Stomach smooth muscle (tissue), 2 donors: ENCODE measurements at regions not wholly inside any gene's neighbourhood (a gene's known extent, or its start where the extent isn't known, plus 50 kb on each side); places are given as distances from the start of the nearest gene placed in this dataset.

Experiments
- H3K27ac ChIP-seq: one replicate; pipeline ENCODE4 v1.7.0; 2013; ENCODE audit warnings: mild to moderate bottlenecking, low read length, inconsistent platforms
- H3K27me3 ChIP-seq, 2 donors: one replicate each; pipeline ENCODE4 v1.7.0; 2013; ENCODE audit warnings: low read length in 2 of 2; ENCODE audit not compliant: insufficient read depth in 2 of 2, control insufficient read depth in 1 of 2
- H3K36me3 ChIP-seq, 2 donors: one replicate each; pipeline ENCODE4 v1.7.0; 2013; ENCODE audit warnings: low read length in 2 of 2; ENCODE audit not compliant: control insufficient read depth in 2 of 2, insufficient read depth in 2 of 2
- H3K4me1 ChIP-seq: one replicate; pipeline ENCODE4 v1.7.0; 2013; ENCODE audit warnings: low read length; ENCODE audit not compliant: control insufficient read depth, insufficient read depth
- H3K4me3 ChIP-seq, 2 donors: one replicate each; pipeline ENCODE4 v1.7.0; 2013; ENCODE audit warnings: low read length in 2 of 2
- H3K9ac ChIP-seq, 2 donors: one replicate each; pipeline ENCODE4 v1.7.0; 2013; ENCODE audit warnings: low read length in 2 of 2, mild to moderate bottlenecking in 1 of 2
- H3K9me3 ChIP-seq, 2 donors: one replicate each; pipeline ENCODE4 v1.7.0; 2013; ENCODE audit warnings: low read length in 2 of 2; ENCODE audit not compliant: control insufficient read depth in 2 of 2
- donor health status: healthy.
- donor health status: Pancreatic carcinoma.

- Histone ChIP-seq H3K9ac (no peak overlapping the region), H3K27ac (no peak overlapping the region), H3K4me3 (no peak overlapping the region), H3K9me3 (no peaks in the 10 kb centered on the region), H3K27me3 (no peaks in the 10 kb centered on the region), H3K36me3 (no peaks in the 10 kb centered on the region), H3K4me1 (no peaks in the 10 kb centered on the region)
Observed at GRCh38 chr11:112597286-112597790, 336.7 kb upstream of the PLET1 start.

GRCh38 chr11:112599265-112599664 is 338.6 kb upstream of the PLET1 start:
- Histone ChIP-seq H3K27me3 (no peaks in the 10 kb centered on the region), H3K36me3 (no peaks in the 10 kb centered on the region), H3K4me3 (no peak overlapping the region), H3K27ac (no peak overlapping the region), H3K9me3 (no peaks in the 10 kb centered on the region), H3K4me1 (no peaks in the 10 kb centered on the region), H3K9ac (no peak overlapping the region)

GRCh38 chr11:112599856-112600533 is 339.3 kb upstream of the PLET1 start:
- no peaks in the 10 kb centered on the region for H3K36me3 ChIP-seq
- no peak overlapping the region for H3K4me3 ChIP-seq
- no peaks in the 10 kb centered on the region for H3K27me3 ChIP-seq
- no peak overlapping the region for H3K9ac ChIP-seq
- H3K27ac ChIP-seq, result no peak overlapping the region
- no peaks in the 10 kb centered on the region for H3K9me3 ChIP-seq
- no peaks in the 10 kb centered on the region for H3K4me1 ChIP-seq

GRCh38 chr11:112605093-112605666 is 344.5 kb upstream of the PLET1 start:
- Histone ChIP-seq H3K27me3 (peaks cover 0 to 2% of the 10 kb centered on the region in 2 donors), H3K4me1 (no peaks in the 10 kb centered on the region), H3K36me3 (no peaks in the 10 kb centered on the region), H3K4me3 (no peak overlapping the region), H3K27ac (no peak overlapping the region), H3K9me3 (no peaks in the 10 kb centered on the region), H3K9ac (no peak overlapping the region)

- Histone ChIP-seq H3K4me3 (no peak overlapping the region), H3K36me3 (no peaks in the 10 kb centered on the region), H3K27ac (no peak overlapping the region), H3K27me3 (peaks cover 0 to 2% of the 10 kb centered on the region in 2 donors), H3K4me1 (no peaks in the 10 kb centered on the region), H3K9me3 (no peaks in the 10 kb centered on the region), H3K9ac (no peak overlapping the region)
Observed at GRCh38 chr11:112606656-112607055, 346.0 kb upstream of the PLET1 start.

- no peak overlapping the region for H3K9ac ChIP-seq
- H3K4me1 ChIP-seq, result peaks cover 9% of the 10 kb centered on the region
- H3K9me3 ChIP-seq, result no peaks in the 10 kb centered on the region
- H3K27ac ChIP-seq, result no peak overlapping the region
- no peaks in the 10 kb centered on the region for H3K36me3 ChIP-seq
- peaks cover 0 to 2% of the 10 kb centered on the region in 2 donors for H3K27me3 ChIP-seq
- no peak overlapping the region for H3K4me3 ChIP-seq
Observed at GRCh38 chr11:112608509-112608908, 347.8 kb upstream of the PLET1 start.

- Histone ChIP-seq H3K9me3 (no peaks in the 10 kb centered on the region), H3K27me3 (peaks cover 0 to 2% of the 10 kb centered on the region in 2 donors), H3K4me3 (no peak overlapping the region), H3K9ac (no peak overlapping the region), H3K27ac (no peak overlapping the region), H3K36me3 (no peaks in the 10 kb centered on the region), H3K4me1 (peaks cover 10% of the 10 kb centered on the region)
Observed at GRCh38 chr11:112610494-112610893, 349.8 kb upstream of the PLET1 start.

GRCh38 chr11:112610996-112611750 is 350.0 kb upstream of the NCAM1 start:
- H3K4me1 ChIP-seq, result peaks cover 10% of the 10 kb centered on the region

GRCh38 chr11:112611771-112612170 is 349.4 kb upstream of the NCAM1 start:
- Histone ChIP-seq H3K36me3 (no peaks in the 10 kb centered on the region), H3K9me3 (no peaks in the 10 kb centered on the region), H3K4me3 (no peak overlapping the region), H3K9ac (no peak overlapping the region), H3K27ac (no peak overlapping the region), H3K27me3 (peaks cover 0 to 2% of the 10 kb centered on the region in 2 donors), H3K4me1 (peaks cover 10% of the 10 kb centered on the region)

More at GRCh38 chr11:112610996-112611750, 350.0 kb upstream of the NCAM1 start:
- H3K27me3 ChIP-seq, result peaks cover 0 to 2% of the 10 kb centered on the region in 2 donors
- H3K9ac ChIP-seq, result no peak overlapping the region
- no peak overlapping the region for H3K4me3 ChIP-seq
- H3K9me3 ChIP-seq, result no peaks in the 10 kb centered on the region
- H3K36me3 ChIP-seq, result no peaks in the 10 kb centered on the region
- H3K27ac ChIP-seq, result no peak overlapping the region

- Histone ChIP-seq H3K9ac (no peak overlapping the region), H3K36me3 (no peaks in the 10 kb centered on the region), H3K4me1 (peaks cover 10% of the 10 kb centered on the region), H3K9me3 (no peaks in the 10 kb centered on the region), H3K27ac (no peak overlapping the region), H3K4me3 (no peak overlapping the region), H3K27me3 (no peaks in the 10 kb centered on the region)
Observed at GRCh38 chr11:112612250-112612849, 348.9 kb upstream of the NCAM1 start.
